HUES64 (cell line): ENCODE measurements at regions not wholly inside any gene's neighbourhood (a gene's known extent, or its start where the extent isn't known, plus 50 kb on each side); places are given as distances from the start of the nearest gene placed in this dataset.
A peak's percentile ranks its signal among the peaks of the same experiment; 100 is the strongest.

Experiments used
- H3K27ac ChIP-seq: 2 replicates; pipeline ENCODE4 v1.7.0; 2013; ENCODE audit warnings: low read depth, low read length, inconsistent platforms
- H3K27me3 ChIP-seq: 2 replicates; pipeline ENCODE4 v1.6.1; 2013; ENCODE audit warnings: mild to moderate bottlenecking, low read length; ENCODE audit not compliant: insufficient read depth
- H3K36me3 ChIP-seq: 2 replicates; pipeline ENCODE4 v1.6.1; 2013; ENCODE audit warnings: mild to moderate bottlenecking, low read length; ENCODE audit not compliant: insufficient read depth
- H3K4me1 ChIP-seq: 2 replicates; pipeline ENCODE4 v1.6.1; 2013; ENCODE audit warnings: mild to moderate bottlenecking, low read length, moderate library complexity; ENCODE audit not compliant: insufficient read depth
- H3K4me3 ChIP-seq: 2 replicates; pipeline ENCODE4 v1.5.1; 2013; ENCODE audit warnings: mild to moderate bottlenecking, low read length, moderate library complexity
- H3K9ac ChIP-seq: 2 replicates; pipeline ENCODE4 v1.6.1; 2013; ENCODE audit warnings: mild to moderate bottlenecking, low read depth, low read length
- H3K9me3 ChIP-seq: 2 replicates; pipeline ENCODE4 v1.6.1; 2013; ENCODE audit warnings: low read depth, low read length; ENCODE audit not compliant: insufficient read depth
- WGBS: fragments of 150-250, 120-280 bp; methylation state at CpG from one replicate; pipeline ENCODE4 v1.1.7; 2013; ENCODE audit warnings: missing lambda C conversion rate; 5-methylcytosine and 5-hydroxymethylcytosine counted together

DNA sequence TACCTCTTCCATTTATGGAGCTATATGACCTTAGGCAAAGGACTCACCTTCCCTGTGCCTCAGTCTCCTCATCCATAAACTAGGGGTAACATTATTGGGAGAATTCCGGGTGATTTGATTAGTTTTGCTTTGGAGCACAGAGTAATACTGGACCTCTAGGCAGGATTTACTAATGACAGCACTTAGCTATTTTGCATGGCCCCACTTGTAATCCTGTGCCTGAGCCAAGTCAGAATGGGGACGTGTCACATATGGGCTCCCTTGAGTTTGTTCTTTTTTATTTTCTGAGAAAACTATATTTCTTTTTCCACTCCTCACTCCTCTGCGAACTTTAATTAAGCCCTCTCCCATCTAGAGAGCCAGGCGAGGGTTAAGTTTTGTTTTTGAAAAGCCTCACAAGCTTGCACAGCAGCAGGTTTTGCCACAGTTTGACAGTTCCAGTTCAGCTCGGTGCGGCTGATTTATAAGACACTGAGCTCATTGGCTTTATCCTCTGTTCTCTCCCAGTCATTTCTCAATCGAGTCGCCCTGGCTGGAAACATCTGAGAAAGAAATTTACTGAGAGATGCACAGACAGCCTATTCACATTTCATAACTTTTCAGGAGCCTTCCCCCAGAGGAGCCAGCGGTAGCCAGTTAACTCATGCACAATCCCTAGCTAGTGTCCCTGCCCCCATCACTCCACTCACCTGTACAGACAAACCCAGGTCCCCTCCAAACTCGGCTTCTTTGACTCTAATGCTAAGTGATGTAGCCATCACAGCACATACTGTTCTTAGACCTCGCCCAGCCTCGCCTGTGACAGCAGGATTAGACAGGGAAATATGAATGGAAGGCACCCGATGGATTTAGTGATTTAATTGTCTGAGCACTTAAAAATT lies 441.9 kb upstream of the NPVF start:
- Histone ChIP-seq H3K27ac (no peak overlapping the region), H3K4me1 (no peaks in the 10 kb centered on the region), H3K4me3 (no peak overlapping the region), H3K36me3 (no peaks in the 10 kb centered on the region), H3K9ac (no peak overlapping the region), H3K9me3 (no peaks in the 10 kb centered on the region), H3K27me3 (no peaks in the 10 kb centered on the region)
- WGBS = 86% methylated on average over 13 of the region's 13 CpGs

DNA sequence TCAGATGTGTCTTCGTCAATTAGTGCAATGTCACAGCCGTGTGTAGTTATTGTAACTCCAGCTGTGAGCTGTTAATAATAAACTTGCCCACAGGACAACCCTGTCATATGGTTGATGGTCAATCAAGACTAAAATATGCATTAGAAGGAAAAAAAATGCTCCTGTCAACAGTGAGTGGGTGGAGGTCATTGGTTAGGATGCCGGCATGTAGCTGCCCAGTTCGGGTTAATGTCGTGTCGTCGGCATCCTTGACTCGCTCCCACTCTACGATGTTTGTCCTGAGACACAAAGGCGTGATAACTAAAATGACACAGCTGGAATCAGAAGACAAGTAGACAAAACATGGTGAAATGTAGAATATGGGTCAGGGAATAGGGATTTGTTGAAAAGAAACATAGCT lies 442.8 kb upstream of the NPVF start:
- Histone ChIP-seq H3K9ac (no peak overlapping the region), H3K36me3 (no peaks in the 10 kb centered on the region), H3K27me3 (no peaks in the 10 kb centered on the region), H3K4me3 (no peak overlapping the region), H3K4me1 (no peaks in the 10 kb centered on the region), H3K9me3 (no peaks in the 10 kb centered on the region), H3K27ac (no peak overlapping the region)
- WGBS = 94% methylated on average over 10 of the region's 10 CpGs

DNA sequence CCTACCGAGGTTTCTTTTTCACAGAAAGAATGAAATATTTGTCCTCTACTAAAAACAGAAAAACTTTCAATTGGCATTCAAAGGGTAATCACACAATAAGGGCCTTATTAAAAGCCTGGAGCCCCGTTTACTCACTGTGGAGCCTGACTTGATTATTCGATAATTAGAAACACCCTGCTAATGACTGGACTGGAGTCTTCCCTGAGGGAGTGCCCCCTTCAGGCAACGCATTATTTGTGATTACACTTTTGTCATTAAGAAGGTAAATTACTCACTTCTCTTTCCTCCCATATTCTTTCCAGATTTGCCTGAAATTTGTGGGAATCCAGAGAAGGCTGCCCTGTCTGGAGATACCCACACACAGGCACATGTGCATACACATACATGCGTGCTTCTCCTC lies 444.2 kb upstream of the NPVF start:
- 88% methylated on average over 5 of the region's 5 CpGs for WGBS
- no peaks in the 10 kb centered on the region for H3K9me3 ChIP-seq
- H3K4me3 ChIP-seq = no peak overlapping the region
- no peak overlapping the region for H3K9ac ChIP-seq
- H3K36me3 ChIP-seq = no peaks in the 10 kb centered on the region
- H3K27me3 ChIP-seq = no peaks in the 10 kb centered on the region
- H3K4me1 ChIP-seq = no peaks in the 10 kb centered on the region
- no peak overlapping the region for H3K27ac ChIP-seq

DNA sequence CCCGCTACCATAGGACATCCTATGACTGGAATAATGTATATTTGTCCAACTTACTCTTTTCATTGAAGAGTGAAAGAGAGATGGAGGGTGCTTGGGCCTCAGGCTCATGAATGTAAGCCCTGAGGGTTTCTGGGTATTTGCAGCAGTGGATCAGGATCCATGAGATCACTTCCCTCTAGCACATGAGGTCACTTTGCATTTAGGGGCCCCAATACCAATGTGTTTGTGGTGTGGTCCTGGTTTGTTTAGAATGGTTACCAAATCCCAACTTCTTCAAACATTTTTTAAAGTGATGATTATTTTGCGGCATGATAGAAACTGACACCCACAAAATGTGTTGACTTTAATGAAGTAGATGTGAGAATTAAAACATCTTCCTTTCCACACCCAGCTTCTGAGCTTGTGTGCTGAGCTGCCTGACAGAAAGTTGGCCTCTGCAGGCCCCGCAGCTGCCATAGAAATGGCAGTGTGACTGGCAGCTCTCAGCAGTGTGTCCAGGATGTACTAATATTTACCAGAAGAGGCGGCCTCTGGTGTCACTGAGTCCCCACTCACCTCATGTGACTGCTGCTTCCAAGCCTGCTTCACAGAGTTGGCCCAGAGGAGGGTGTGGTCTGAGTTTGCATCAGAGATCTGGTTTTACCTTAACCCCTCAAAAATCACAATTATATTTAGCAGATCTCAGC lies 447.6 kb upstream of the NPVF start:
- H3K4me3 ChIP-seq = no peak overlapping the region
- H3K27me3 ChIP-seq = no peaks in the 10 kb centered on the region
- H3K36me3 ChIP-seq = no peaks in the 10 kb centered on the region
- H3K9ac ChIP-seq = no peak overlapping the region
- H3K9me3 ChIP-seq = no peaks in the 10 kb centered on the region
- no peak overlapping the region for H3K27ac ChIP-seq
- WGBS = 100% methylated on average over 3 of the region's 4 CpGs
- H3K4me1 ChIP-seq = no peaks in the 10 kb centered on the region

DNA sequence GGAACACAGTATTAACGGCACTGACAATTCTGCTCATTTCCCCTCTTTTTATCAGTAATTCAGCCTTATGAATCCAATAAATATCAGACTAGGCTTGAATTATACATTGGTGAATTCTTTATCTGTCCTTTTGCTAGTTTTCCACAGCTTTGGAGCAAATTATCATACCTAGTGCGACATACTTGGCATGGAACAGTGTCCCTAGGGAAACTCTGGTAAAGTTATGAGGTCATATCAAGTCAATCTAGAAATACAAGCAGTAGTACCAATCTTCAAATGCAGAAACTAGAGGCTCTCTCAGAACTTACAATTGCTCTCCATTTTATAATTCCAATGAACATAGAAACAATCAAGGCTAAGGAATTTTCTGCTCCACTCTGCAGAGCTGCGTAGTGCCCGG lies 449.3 kb upstream of the NPVF start:
- Histone ChIP-seq H3K9me3 (no peaks in the 10 kb centered on the region), H3K4me1 (no peaks in the 10 kb centered on the region), H3K27me3 (no peaks in the 10 kb centered on the region), H3K9ac (no peak overlapping the region), H3K27ac (no peak overlapping the region), H3K4me3 (no peak overlapping the region), H3K36me3 (no peaks in the 10 kb centered on the region)
- WGBS = 98% methylated on average over 4 of the region's 4 CpGs

DNA sequence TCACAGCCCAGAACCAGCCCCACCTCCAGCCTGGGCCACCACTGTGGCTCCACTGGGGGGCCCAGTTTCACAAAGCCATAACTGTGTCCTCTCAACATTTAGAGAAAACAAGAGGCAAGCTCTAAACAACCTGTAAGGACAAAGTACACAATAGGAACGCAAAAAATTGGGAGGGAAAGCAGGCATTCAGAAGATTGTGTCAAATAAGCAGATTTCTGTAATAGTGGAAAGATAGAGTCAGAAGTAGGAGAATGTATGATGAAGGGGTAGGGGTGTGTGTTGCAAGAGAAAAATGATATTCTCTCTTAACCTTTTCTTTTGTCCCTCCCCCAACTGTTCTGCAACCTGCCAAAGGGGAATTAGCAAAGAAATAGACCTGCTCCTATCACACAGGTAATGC lies 449.9 kb upstream of the NPVF start:
- Histone ChIP-seq H3K27ac (no peak overlapping the region), H3K27me3 (no peaks in the 10 kb centered on the region), H3K4me3 (no peak overlapping the region), H3K4me1 (no peaks in the 10 kb centered on the region), H3K9ac (no peak overlapping the region), H3K9me3 (no peaks in the 10 kb centered on the region), H3K36me3 (no peaks in the 10 kb centered on the region)
- WGBS = 89% methylated on average over 1 of the region's 1 CpG

DNA sequence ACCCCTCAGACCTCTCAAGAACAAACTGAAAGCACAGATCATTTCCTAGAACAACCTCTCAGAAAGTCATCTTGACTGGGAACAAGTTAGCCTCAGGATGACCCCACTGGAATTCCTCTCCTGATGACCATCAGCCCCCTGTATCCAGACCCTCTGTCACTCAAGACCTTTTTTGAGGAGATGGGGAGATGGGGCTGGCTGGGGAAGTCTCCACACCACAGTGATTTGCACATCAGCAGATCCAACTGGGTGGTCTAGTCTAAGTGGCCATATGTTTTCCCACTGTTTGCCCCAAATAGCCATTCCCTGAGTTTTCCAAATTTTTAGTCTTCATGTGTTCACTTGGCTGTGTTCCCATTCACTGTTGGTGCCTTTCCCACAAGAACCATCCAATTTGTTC lies 452.4 kb upstream of the NPVF start:
- Histone ChIP-seq H3K27me3 (no peaks in the 10 kb centered on the region), H3K27ac (no peak overlapping the region), H3K9me3 (no peaks in the 10 kb centered on the region), H3K36me3 (no peaks in the 10 kb centered on the region), H3K4me3 (no peak overlapping the region), H3K9ac (no peak overlapping the region), H3K4me1 (no peaks in the 10 kb centered on the region)

DNA sequence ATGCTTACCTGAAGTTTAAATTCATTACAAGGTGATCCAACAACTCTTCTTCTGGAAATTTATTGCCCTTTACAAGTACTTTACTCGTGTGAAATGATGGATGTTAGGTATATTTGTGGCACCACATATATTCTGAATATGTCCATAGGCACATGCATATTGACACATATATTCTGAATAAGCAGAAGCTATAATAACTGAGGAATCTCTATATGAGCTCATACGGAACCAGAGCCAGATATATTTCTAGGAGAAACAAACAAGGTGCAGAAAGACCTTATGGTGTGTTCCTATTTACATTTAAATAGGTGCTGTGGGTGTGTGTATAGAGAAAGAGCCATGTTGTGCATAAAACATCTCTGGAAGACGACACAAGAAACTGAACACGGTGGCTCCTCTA lies 456.1 kb upstream of the NPVF start:
- Histone ChIP-seq H3K36me3 (no peaks in the 10 kb centered on the region), H3K4me3 (no peak overlapping the region), H3K4me1 (no peaks in the 10 kb centered on the region), H3K9ac (no peak overlapping the region), H3K9me3 (no peaks in the 10 kb centered on the region), H3K27me3 (no peaks in the 10 kb centered on the region), H3K27ac (no peak overlapping the region)
- WGBS = 89% methylated on average over 3 of the region's 4 CpGs

DNA sequence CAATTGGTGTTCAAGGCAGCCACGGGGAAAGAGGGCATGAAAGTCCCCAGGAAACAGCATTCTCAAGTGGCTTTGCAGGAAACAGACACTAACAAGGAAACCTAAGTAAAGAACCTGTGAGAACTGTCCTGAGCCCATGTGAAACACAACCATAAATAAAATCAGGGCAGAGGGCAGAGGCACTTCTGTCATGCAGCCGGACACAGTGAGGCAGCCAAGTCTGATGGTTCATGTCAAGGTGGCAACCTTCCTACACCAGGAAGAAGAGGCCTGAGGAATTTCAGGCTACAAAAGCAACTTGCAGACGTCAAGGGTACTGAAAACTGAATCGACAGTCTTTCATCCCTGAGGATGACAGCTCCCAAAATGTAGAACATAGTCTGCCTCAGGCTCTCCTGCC lies 458.2 kb upstream of the NPVF start:
- H3K27ac ChIP-seq = no peak overlapping the region
- H3K27me3 ChIP-seq = no peaks in the 10 kb centered on the region
- H3K4me3 ChIP-seq = no peak overlapping the region
- H3K4me1 ChIP-seq = no peaks in the 10 kb centered on the region
- WGBS = 91% methylated on average over 4 of the region's 4 CpGs
- no peaks in the 10 kb centered on the region for H3K36me3 ChIP-seq
- no peak overlapping the region for H3K9ac ChIP-seq
- H3K9me3 ChIP-seq = no peaks in the 10 kb centered on the region

DNA sequence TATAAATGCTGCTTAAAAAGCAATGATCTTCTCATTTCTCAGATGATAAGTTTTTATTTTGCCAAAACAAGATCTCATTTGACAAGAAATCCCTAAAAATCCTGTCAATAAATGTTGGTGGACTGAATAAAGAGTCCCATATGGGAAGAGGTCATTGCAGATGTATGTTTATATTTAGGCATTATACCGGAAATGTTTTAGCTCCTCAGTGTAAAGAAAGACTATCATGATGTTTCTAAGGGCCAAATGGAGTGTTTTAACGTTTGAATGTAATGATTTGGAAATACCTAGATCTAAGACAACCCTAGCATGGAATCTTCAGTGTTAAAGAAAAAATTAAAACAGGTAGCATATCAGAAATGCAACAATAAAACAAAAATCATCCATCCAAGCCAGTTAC lies 457.8 kb upstream of the NFE2L3 start:
- no peaks in the 10 kb centered on the region for H3K36me3 ChIP-seq
- no peaks in the 10 kb centered on the region for H3K27me3 ChIP-seq
- peaks cover 19% of the 10 kb centered on the region for H3K4me1 ChIP-seq
- H3K9me3 ChIP-seq = no peaks in the 10 kb centered on the region
- H3K4me3 ChIP-seq = no peak overlapping the region
- 72% methylated on average over 2 of the region's 2 CpGs for WGBS
- H3K27ac ChIP-seq = peak overlapping the region; percentile 37; the same call in 1 of the 2 replicates
- H3K9ac ChIP-seq = no peak overlapping the region

DNA sequence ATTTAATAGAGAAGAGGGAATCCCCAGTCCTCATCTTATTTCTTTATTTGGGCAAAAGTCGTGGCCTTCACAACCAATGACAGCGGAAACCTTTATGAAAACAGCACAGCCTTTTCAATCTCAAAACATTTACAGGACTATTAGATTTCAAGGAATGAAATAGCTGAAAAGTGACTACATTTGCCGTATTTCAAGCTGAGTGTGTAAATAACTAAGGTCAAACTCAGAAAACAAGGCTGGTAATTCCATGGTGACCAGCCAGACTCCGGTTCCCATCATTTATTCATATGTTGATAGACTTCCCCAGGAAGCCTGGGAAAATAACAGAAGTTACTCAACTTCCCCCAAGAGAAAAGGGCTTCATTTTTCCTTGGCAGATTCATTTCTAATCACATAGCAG lies 457.3 kb upstream of the NFE2L3 start:
- Histone ChIP-seq H3K4me3 (no peak overlapping the region), H3K36me3 (no peaks in the 10 kb centered on the region)
- 26% methylated on average over 2 of the region's 4 CpGs for WGBS

More for the DNA sequence above, 457.3 kb upstream of the NFE2L3 start:
- peak overlapping the region; percentile 37; the same call in 1 of the 2 replicates for H3K27ac ChIP-seq
- H3K9me3 ChIP-seq = no peaks in the 10 kb centered on the region
- peaks cover 19% of the 10 kb centered on the region for H3K4me1 ChIP-seq
- no peak overlapping the region for H3K9ac ChIP-seq
- no peaks in the 10 kb centered on the region for H3K27me3 ChIP-seq
